ENCODE measurements at regions not wholly inside any gene's neighbourhood (a gene's known extent, or its start where the extent isn't known, plus 50 kb on each side); places are given as distances from the start of the nearest gene placed in this dataset.

GRCh38 chr4:129345609-129346008 lies 249.7 kb downstream of the C4orf33 start:
- TF ChIP-seq, protein P1, sequence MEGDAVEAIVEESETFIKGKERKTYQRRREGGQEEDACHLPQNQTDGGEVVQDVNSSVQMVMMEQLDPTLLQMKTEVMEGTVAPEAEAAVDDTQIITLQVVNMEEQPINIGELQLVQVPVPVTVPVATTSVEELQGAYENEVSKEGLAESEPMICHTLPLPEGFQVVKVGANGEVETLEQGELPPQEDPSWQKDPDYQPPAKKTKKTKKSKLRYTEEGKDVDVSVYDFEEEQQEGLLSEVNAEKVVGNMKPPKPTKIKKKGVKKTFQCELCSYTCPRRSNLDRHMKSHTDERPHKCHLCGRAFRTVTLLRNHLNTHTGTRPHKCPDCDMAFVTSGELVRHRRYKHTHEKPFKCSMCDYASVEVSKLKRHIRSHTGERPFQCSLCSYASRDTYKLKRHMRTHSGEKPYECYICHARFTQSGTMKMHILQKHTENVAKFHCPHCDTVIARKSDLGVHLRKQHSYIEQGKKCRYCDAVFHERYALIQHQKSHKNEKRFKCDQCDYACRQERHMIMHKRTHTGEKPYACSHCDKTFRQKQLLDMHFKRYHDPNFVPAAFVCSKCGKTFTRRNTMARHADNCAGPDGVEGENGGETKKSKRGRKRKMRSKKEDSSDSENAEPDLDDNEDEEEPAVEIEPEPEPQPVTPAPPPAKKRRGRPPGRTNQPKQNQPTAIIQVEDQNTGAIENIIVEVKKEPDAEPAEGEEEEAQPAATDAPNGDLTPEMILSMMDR (IDR thresholded peaks at IDR 0.05) = no peak
- no peak for TF ChIP-seq POLR2A (IDR thresholded peaks at IDR 0.05)
